HG02571 (cell line): ENCODE measurements at regions not wholly inside any gene's neighbourhood (a gene's known extent, or its start where the extent isn't known, plus 50 kb on each side); places are given as distances from the start of the nearest gene placed in this dataset.
"Not testable (repeated sequence)": the region's sequence is repeated elsewhere in the genome, so short reads cannot be mapped to it uniquely, and the experiment has no call there.

Experiments
- ATAC-seq: cut with Tn5 transposase; IDR thresholded peaks from one replicate; pipeline ENCODE4 v1.9.1; 2021; ENCODE audit warnings: mild to moderate bottlenecking, moderate library complexity; ENCODE audit not compliant: unreplicated experiment

DNA sequence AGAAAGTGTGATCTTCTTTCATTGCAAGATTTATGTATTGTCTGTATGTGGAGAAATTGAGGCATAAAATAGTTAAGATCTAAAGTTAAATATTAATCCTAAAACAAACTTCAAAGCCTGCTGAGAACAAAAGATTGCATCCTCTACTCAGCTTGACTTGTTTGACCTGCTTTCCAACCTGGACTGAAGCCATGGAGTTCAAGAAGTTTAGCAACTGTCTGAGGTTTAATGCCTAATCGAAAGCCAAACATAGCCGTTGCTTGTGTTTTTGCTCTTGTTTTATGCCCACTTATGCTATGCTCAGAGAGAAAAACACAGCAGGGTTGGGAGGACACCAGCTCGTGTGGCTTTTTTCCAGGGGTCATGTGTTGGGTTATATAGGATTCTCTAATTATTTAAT lies 135.6 kb downstream of the NUFIP1 start:
- ATAC-seq, result no peak

DNA sequence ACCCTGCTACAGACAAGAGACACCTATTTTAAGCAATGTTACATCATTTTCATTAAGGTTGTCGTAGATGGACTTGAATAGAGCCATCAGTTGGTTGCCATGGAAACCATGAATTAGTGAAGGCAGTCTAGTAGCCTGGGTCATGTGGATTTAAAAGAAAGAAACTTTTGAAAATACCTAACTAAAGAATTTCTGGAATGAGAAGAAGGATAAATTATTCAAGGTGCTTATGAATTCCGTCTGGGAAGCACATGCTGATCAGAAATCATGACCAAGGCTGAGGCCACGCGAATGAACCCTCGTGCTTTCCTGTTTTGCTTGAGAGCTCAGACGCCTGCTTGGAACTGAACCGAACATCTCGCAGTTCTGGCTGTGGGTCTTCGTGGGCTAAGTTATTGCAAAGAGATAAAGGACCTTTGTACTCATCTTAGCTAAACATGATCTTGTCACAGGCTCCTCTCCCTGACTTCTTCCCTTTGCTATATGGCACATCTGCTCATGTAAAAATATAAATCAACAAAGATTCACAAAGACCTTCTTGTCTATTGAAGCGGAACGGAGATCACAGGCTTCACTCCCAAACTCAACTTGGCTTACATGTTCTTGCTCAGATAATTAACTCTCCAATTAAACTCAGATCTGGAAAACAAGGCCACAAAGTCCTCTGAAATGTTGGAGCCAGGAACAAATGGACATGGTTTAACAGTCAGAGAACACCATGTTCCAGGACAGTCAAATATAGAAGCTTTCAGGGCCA lies 140.2 kb downstream of the NUFIP1 start:
- ATAC-seq, result no peak

DNA sequence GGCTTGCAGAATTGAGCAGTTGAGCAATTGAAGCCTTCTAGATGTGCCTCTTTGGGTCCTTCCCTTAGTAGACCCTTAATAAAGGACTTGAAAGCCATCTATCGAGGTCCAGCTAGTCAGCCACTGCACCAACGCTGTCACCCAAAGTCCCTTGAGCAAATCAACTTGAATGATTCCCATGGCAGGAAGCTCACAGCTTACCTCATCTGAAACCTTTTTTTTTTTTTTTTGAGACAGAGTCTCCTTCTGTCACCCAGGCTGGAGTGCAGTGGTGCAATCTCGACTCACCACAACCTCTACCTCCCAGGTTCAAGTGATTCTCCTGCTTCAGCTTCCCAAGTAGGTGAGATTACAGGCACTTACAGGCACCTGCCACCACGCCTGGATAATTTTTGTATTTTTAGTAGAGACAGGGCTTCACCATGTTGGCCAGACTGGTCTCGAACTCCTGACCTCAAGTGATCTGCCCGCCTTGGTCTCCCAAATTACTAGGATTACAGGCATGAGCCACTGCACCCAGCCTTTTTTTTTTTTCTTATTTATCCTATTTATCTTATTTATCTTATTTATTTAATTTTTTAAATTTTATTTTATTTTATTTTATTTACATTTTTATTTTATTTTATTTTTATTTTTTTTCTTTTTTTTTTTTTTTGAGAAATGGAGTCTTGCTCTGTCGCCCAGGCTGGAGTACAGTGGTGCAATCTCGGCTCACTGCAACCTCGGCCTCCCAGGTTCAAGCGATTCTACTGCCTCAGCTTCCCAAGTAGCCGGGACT lies 143.8 kb downstream of the NUFIP1 start:
- not testable (repeated sequence) for ATAC-seq

DNA sequence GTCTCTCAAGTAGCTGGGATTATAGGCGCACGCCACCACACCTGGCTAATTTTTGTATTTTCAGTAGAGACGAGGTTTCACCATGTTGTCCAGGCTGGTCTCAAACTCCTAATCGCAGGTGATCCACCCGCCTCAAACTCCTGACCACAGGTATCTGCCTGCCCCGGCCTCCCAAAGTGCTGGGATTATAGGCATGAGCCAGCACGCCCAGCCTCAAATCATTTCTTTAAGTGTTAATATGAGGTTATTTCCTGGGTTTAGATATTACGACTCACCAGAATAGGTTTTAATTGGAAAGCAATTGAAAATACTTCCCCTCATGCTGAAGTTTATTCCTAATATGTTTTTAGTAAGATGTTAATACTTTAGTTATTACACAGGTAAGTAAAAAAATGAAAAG lies 144.5 kb downstream of the NUFIP1 start:
- ATAC-seq, result no peak

DNA sequence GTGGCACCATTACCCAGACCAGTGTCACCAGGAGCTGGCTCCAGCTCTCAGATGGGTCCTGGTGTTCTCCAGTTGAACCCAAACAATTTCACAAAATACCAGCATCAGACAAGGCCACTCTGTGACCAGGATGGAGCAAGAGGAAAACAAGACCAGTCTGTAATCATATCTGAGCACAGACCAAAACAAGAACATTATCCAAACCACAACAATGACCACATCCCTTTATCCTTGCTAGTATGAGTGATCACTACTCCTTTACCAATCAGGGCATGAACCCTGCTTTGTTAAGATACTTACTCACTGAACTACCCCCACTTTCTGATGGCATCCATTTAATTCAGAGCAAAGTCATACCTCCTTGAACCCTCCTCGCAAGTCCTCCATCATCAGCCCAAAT lies 145.9 kb downstream of the NUFIP1 start:
- no peak for ATAC-seq

DNA sequence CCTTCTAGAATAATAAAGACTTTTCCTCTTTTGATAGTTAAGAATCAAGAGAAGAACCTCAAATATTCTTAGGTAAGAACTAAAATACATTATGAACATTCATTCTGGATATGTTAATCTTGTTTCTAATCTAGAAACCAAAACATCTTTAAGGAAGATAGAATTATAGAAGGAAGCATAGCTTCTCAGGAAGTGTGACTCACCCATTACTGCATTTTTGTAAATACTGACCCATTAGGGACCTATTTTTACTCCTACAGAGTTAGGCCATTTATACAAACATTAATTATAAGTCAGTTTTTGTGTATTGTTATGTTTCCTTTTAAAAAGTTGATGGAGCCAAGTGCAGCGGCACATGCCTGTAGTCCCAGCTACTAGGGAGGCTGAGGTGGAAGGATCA lies 147.1 kb downstream of the NUFIP1 start:
- ATAC-seq, result no peak

DNA sequence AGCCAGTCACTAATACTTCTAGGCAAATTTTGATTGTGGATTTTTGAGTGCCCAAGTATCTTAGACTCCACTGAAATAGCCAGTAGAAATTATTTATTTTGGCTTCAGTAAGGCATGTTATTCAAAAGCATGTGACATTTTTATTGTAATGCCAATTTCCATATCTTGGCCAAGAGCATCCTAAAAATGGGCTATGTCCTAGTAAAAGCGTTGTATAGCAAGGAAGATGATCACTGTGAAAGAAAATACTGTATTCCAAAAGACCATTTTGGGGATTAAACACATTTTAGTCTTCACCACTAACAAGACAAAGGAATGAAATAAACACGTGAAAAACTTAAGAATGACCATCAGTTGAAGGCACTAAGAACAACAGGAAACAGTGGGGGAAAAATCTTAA lies 149.1 kb downstream of the NUFIP1 start:
- no peak for ATAC-seq

DNA sequence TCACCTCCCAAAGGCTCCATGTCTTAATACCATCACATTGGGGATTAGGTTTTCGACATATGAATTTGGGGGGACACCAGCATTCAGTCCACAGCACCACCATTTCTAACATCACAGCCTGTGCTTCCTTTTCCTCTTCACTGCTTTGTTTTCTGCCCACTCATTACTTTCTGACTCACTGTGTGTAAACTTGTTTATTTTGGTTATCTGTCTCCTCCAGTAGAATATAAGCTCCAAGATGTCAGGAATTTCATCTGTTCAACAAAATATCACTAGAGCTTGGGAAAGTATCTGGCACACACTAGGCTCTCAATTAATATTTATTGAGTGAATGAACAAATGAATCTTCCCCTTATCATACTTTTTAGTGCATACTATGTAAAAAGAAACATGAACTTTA lies 152.0 kb downstream of the NUFIP1 start:
- ATAC-seq, result no peak

DNA sequence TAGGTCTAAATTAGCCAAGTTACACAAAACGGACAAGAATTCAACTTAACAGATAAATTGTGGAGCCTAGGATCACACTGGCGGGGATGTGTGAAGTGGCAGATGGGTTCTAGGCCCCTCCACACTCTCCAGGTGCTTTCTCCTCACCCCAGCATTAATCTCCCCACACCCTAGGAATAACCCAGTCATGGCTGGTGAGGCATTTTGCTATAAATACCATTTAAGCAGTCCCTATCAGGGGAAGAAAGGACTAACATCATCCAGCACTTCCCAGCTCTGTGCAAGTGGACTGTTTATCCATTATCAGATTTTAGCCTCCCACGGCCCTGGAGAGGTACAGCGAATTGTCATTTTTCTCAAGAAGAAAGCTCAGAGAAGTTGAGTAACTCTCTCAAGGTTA lies 154.9 kb downstream of the NUFIP1 start:
- ATAC-seq, result no peak

DNA sequence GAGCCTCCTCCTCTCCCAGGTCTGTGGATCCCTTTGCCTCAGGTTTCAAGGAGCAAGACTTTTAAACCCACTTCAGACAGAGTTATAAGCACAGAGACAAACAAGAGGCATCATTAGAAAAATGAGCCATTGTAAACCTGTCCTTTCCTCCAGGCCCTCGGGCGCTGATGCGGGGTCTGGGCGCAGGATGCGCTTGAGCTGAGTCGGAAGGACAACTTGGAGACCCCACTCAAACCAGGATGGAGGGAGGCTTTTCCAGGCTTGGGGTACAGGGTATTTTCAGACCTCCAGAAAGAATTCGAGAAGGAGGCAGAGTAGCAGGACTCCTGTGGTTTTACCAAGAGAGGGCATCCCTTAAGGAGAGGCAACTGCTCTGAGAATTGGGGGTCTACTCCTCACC lies 155.6 kb downstream of the NUFIP1 start:
- ATAC-seq, result no peak

DNA sequence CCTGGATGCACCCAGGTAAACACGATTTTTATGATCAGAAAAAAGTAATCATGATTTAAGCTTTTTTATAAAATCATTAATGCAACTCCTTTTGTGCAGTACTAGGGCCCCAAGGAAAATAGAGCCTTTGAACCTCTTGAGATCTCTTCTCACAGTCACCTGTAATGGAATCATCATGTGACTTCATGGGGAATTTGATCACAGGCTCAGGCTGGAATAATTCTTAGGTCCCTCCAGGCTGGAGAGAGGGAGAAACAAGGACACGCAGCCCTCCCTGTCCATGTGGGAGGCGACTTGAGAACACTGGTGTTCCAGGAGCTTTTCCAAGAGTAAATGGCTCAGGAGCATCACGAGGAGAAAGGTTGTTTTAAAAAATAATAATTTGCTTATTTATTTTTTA lies 156.1 kb downstream of the NUFIP1 start:
- no peak for ATAC-seq

DNA sequence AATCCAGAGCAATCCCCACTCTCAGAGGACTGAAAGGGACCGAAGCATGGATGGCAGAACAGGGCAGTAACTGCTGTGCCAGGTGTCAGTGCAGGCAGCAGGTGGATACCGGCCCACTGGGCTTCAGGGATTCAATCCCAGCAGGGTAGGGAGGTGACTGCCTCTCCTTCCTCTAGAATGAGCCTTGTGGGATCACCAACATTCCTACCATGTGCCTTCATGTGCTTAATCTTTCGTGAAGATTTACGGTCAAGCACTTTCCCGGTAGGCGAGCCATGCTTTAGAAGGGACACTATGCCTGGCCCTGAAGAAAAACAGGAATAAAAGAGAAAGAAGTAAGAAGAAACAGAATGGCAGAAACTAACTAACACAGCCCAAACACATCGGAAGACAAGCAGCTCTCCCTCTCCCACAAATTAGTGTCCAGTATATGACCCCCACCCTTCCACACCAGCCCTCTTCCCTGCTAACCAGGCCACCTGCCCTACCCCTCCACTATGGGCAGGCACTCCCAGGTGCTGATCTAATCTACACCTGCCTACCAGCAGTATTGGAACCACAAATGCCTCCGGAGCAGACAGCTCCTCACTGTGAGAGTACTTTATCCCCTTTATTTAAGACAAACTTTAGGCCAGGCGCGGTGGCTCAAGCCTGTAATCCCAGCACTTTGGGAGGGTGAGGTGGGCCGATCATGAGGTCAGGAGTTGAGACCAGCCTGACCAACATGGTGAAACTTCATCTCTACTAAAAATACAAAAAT lies 162.5 kb downstream of the NUFIP1 start:
- no peak for ATAC-seq

DNA sequence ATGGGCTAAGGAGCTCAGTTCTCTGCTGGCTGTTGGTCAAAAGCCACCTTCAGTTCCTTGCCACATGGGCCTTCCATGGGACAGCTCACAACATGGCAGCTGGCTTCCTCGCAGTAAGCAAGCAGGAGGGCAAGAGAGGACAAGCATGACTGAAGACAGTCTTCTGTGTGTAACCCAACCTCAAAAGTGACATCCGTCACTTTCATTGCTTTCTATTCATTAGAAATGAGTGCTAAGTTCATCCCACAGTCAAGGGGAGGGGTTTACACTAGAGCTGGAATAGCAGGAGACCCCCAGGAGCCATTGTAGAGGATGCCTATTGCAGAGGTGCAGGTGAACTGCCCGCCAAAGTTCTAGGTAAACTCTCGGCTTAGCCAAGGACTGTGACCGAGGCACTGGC lies 163.3 kb downstream of the NUFIP1 start:
- ATAC-seq, result no peak

DNA sequence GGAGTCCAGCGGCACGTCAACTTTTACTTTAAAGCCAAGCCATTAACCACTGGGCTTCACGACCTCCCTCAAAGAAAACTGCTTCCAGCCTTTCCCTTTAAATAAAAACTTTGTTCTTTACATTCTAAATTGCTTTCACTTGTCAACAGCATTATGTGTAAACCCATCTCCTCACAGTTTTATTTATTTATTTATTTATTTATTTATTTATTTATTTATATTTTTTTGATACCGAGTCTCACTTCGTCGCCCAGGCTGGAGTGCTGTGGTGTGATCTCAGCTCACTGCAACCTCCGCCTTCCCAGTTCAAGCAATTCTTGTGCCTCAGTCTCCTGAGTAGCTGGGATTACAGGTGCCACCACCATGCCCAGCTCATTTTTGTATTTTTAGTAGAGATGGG lies 165.7 kb downstream of the NUFIP1 start:
- ATAC-seq, result not testable (repeated sequence)

DNA sequence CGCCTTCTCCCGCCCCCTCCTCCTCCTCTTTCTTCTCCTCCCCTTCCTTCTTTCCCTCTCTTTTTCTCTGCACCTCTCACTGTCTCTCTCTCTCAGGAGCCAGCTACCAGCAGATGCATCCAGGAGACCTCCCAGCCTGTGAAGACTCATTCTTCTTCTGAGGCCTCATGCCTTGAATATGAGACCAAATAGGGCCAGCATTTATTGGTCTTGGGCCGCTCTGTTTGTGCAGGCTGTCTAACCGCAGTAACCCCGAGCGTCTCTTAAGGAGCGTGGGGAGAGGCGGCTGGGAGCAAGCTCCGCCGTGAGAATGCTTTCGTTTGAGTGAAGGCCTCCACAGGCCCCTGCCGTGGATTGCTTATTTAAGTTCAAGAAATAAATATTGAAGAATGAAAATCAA lies 167.0 kb downstream of the NUFIP1 start:
- no peak for ATAC-seq

DNA sequence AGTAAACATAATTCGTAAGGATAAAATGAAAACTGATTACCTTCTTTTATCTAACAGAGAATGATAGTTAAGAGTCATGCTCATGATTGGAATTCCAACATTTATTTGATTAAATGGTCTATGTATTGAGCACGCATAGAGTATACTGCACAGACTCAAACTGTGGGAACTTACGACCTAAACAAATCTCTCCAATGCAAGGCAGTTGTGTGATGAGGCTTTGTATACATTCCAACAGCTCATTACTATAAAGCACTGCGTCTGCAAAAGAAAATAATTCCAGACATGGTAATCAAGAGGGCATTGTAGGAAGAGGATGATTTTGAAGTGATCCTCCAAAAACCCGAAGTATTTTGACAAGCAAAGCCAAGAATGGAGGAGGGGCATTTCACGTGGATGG lies 169.5 kb downstream of the NUFIP1 start:
- ATAC-seq, result no peak

DNA sequence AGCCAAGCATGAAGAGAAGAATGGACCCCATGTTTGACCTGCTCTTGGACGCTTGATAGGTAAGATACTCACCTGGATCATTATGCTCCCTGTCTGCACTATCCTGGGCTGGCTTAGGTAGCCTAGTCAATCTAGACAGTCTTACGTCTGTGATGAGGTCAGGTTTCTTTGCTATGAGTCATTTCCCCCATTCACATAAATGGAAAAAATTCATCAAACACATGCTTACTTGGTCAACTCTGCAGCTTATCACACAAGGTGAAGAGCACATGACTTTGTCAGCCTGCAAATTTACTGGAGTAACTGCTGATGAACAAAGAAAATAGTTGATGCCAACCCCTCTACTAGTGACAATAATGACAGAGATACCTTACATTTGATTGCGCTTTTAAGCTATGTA lies 170.0 kb downstream of the NUFIP1 start:
- no peak for ATAC-seq

DNA sequence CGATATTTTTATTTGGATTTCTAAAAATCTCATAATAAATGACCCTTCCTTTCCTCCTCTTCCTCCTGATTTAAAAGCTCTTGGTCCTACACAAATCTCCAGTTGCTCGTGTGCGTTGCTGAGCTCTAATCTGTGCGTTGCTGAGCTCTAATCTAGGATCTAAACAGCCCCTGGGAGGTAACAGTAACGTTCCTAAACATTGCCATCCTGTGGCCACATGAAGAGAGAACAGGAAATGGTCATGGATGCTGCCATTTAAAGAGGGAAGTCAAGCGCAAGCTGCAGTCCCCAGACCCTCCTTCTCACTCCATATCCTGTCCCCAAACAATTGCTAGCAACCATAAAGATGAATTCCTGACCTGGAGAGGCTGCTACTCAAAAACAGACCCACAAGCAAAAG lies 170.8 kb downstream of the NUFIP1 start:
- no peak for ATAC-seq

DNA sequence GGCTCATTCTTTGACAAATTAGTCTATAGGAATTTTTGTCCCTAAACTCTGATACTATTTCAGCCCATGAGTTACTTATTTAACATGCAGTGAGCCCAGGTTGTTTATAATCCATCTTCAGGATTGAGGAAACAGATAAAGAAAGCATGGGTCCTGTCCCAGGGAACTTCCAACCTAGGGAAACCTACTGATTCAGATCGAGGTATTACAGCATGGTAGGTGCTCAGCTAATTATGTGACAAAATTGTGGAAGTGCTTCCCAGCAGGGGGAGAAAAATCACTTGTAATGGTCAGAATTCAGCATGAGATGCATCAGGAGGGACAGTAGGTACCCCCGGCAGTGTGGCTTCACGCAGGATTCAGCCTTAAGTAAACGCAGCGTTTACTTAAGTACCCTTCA lies 171.3 kb downstream of the NUFIP1 start:
- ATAC-seq, result no peak

DNA sequence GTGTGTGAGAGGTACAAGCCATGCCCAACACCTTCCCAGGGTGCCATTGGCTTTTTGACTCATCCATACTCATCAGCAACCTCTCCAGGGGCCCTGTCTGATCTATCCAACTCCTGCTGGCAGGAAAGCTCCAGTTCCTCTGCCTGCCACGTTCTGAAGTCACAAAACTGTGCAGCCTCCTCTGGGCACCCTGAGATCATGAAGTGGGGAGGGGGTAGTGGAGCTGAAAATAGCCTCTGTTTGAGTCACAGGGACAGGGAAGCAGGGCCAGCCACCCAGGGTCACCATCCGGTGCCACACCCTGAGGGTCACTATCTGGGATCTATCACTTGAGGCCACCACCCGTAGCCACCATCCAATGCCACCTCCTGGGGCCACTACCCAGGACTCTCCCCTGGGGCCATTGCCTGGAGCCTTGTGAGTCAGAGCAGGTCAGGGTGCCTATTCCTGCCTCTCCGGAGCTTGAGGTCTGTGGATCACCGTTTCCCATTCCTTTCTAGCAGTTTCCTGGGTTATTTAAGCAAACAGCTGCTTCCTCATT lies 172.1 kb downstream of the NUFIP1 start:
- ATAC-seq, result no peak

DNA sequence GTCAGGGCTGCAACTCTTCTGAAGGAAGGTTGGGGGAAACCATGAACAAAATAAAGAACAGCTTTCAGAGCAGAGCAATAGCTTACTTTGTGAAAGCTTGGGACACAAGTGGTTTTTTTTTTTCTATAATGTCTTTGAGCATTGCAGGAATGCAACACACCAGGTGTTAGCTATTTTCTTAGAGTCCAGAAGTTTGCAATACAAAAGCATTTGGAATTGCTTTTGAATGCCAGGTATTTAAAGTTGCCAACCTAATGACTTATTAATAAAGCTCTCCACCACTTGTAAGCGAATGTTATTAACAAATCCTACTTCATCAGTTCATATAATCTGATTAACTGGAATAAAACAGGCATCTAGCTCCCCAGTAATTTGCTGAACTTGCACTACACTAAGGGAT lies 172.6 kb downstream of the NUFIP1 start:
- ATAC-seq, result no peak

DNA sequence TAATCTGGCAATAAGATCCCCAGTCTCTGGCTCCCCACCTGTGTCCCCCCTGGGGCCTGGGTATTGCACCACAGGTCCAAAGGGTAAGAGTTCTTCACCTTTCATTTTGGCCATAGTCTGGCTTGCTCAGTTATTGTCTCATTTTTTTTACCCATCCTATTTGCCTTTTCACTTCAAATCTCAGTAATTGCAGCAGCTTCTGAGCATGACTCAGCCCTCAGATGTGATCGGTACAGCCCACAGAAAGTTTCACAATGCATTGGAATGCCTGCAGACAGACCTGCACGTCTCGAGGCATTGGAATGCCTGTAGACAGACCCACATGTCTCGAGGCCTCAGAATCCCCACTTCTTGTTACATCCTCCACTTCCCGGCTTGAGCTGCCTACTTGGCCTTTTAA lies 173.6 kb downstream of the NUFIP1 start:
- no peak for ATAC-seq
